MCF 10A (cell line): ENCODE measurements at regions not wholly inside any gene's neighbourhood (a gene's known extent, or its start where the extent isn't known, plus 50 kb on each side); places are given as distances from the start of the nearest gene placed in this dataset.

ENCODE experiments used
- BruUV-seq: library from RNA; stranded (reverse); fragments of 400-500 nt; replicated peaks from 2 replicates; lab custom pipeline; 2021; lab: Mats Ljungman, UMichigan
- CTCF ChIA-PET: fragments of 300-600 bp; sonication (Branson Sonifier 250); formaldehyde crosslinking; extraction: SDS; loops from one replicate; lab custom pipeline; 2021; ENCODE audit warnings: antibody characterized with exemption, inconsistent platforms; lab: Yijun Ruan, JAX
- POLR2A ChIA-PET: fragments of 300-600, 350-650 bp; sonication (Branson Sonifier 250); formaldehyde crosslinking; extraction: SDS; loops from one replicate; lab custom pipeline; 2020; ENCODE audit warnings: antibody characterized with exemption, inconsistent platforms; lab: Yijun Ruan, JAX
- DNase-seq: peaks from one replicate; pipeline ENCODE4 v3.0.0-alpha.2; 2018; ENCODE audit not compliant: unreplicated experiment
- H3K27ac Mint-ChIP-seq: one replicate; pipeline ENCODE4 v1.8.0; 2022; ENCODE audit warnings: mild to moderate bottlenecking, low read depth, mixed read lengths; ENCODE audit not compliant: unreplicated experiment
- H3K27me3 Mint-ChIP-seq: one replicate; pipeline ENCODE4 v1.8.0; 2022; ENCODE audit warnings: mixed read lengths; ENCODE audit not compliant: insufficient read depth, unreplicated experiment
- H3K36me3 Mint-ChIP-seq: one replicate; pipeline ENCODE4 v1.8.0; 2022; ENCODE audit warnings: mild to moderate bottlenecking, moderate library complexity, mixed read lengths; ENCODE audit not compliant: insufficient read depth, unreplicated experiment
- H3K4me1 Mint-ChIP-seq: one replicate; pipeline ENCODE4 v1.8.0; 2022; ENCODE audit warnings: mixed read lengths; ENCODE audit not compliant: insufficient read depth, unreplicated experiment
- H3K4me3 Mint-ChIP-seq: one replicate; pipeline ENCODE4 v1.8.0; 2022; ENCODE audit warnings: mild to moderate bottlenecking, moderate library complexity, mixed read lengths; ENCODE audit not compliant: unreplicated experiment
- H3K9me3 Mint-ChIP-seq: one replicate; pipeline ENCODE4 v1.8.0; 2022; ENCODE audit warnings: mixed read lengths; ENCODE audit not compliant: unreplicated experiment
- intact Hi-C: fragments of 100-400 bp; cut with micrococcal nuclease; formaldehyde crosslinking; loops from 2 replicates; pipeline ENCODE4 v1.14.1; 2022
- TF ChIP-seq, protein P1 (sequence below): fragments of 200-600 bp; IDR thresholded peaks from one replicate; pipeline ENCODE4 v1.8.0; 2022; ENCODE audit warnings: antibody characterized with exemption, mild to moderate bottlenecking; ENCODE audit not compliant: unreplicated experiment

DNA sequence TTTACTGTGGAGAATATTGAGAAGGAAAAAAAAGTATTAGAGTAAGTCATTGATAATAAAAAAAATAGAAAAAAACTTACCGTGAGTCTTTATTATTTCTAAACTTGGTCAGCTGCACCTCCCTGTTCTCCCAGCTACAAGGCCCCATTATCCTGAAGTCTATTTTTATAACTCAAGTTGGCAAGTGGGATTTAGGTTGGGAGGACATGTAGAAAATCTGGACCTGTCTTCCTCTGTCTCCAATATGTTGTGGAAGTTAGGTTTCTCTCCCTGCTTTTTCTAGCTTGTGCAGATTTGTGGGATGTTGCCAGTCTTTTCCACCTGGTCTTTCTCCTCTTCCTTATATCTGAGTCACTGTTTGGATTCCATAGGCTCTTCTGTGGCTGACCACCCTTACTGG is 361.4 kb downstream of the HLX start:
- ChIA-PET CTCF (interaction anchor here (3.0 kb wide), 1 partner anchor 23 kb away, joined by 14 read pairs; no protein-coding TSS in a partner anchor), POLR2A (no interaction called here)
- peaks cover 6% of the 10 kb centered on the region for H3K4me1 Mint-ChIP-seq

GRCh38 chr1:221241157-221241556 is 361.9 kb downstream of the HLX start:
- H3K4me3 Mint-ChIP-seq: no peak overlapping the region
- peaks cover 6% of the 10 kb centered on the region for H3K4me1 Mint-ChIP-seq
- TF ChIP-seq, protein P1, sequence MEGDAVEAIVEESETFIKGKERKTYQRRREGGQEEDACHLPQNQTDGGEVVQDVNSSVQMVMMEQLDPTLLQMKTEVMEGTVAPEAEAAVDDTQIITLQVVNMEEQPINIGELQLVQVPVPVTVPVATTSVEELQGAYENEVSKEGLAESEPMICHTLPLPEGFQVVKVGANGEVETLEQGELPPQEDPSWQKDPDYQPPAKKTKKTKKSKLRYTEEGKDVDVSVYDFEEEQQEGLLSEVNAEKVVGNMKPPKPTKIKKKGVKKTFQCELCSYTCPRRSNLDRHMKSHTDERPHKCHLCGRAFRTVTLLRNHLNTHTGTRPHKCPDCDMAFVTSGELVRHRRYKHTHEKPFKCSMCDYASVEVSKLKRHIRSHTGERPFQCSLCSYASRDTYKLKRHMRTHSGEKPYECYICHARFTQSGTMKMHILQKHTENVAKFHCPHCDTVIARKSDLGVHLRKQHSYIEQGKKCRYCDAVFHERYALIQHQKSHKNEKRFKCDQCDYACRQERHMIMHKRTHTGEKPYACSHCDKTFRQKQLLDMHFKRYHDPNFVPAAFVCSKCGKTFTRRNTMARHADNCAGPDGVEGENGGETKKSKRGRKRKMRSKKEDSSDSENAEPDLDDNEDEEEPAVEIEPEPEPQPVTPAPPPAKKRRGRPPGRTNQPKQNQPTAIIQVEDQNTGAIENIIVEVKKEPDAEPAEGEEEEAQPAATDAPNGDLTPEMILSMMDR: no peak
- no peak for DNase-seq
- CTCF ChIA-PET: interaction anchor here (0.8 to 3.0 kb wide), 2 partner anchors 22 to 37 kb away, joined by 3 to 14 read pairs; no protein-coding TSS in a partner anchor
- BruUV-seq: no TSS peak
- H3K36me3 Mint-ChIP-seq: no peaks in the 10 kb centered on the region
- H3K27ac Mint-ChIP-seq: no peak overlapping the region
- H3K9me3 Mint-ChIP-seq: no peaks in the 10 kb centered on the region
- H3K27me3 Mint-ChIP-seq: no peaks in the 10 kb centered on the region
- intact Hi-C loops: no loop called here
- POLR2A ChIA-PET: interaction anchor here (0.7 kb wide), 1 partner anchor 281 kb away, joined by 3 read pairs; no protein-coding TSS in a partner anchor

More for the DNA sequence above, 361.4 kb downstream of the HLX start:
- Mint-ChIP-seq H3K4me3 (no peak overlapping the region), H3K9me3 (no peaks in the 10 kb centered on the region), H3K27me3 (no peaks in the 10 kb centered on the region), H3K27ac (no peak overlapping the region), H3K36me3 (no peaks in the 10 kb centered on the region)
- intact Hi-C loops: no loop called here
- TF ChIP-seq, protein P1: no peak
- no peak for DNase-seq
- BruUV-seq: no TSS peak

DNA sequence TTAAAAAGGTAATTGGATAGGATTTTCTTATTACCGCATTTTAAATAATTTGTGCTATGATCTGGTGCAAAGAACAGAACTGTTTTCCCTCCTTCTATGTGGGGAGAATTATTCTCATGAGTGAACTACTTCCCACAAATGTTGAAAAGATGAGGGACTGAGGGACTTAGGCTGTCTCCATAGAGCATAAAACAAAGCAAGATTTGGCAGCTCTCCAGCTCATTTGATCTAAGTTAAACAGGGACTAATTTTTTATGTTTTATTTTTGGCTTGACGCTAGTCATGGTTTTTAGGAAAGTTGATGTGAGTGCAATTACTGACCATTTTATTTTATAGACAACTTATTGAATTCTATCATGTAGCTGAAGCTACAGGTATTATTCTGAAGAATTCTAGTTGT is 362.3 kb downstream of the HLX start:
- ChIA-PET POLR2A (interaction anchor here (0.7 kb wide), 1 partner anchor 281 kb away, joined by 3 read pairs; no protein-coding TSS in a partner anchor), CTCF (interaction anchor here (0.8 kb wide), 1 partner anchor 37 kb away, joined by 3 read pairs; no protein-coding TSS in a partner anchor)
- no TSS peak for BruUV-seq
- DNase-seq: no peak
- no peaks in the 10 kb centered on the region for H3K9me3 Mint-ChIP-seq
- peaks cover 6% of the 10 kb centered on the region for H3K4me1 Mint-ChIP-seq
- H3K27ac Mint-ChIP-seq: no peak overlapping the region
- H3K27me3 Mint-ChIP-seq: no peaks in the 10 kb centered on the region
- intact Hi-C loops: no loop called here
- TF ChIP-seq, protein P1: no peak
- no peak overlapping the region for H3K4me3 Mint-ChIP-seq
- H3K36me3 Mint-ChIP-seq: no peaks in the 10 kb centered on the region

GRCh38 chr1:221246067-221246466 is 366.8 kb downstream of the HLX start:
- Mint-ChIP-seq H3K27ac (no peak overlapping the region), H3K4me3 (no peak overlapping the region)
- no TSS peak for BruUV-seq

More at GRCh38 chr1:221246067-221246466, 366.8 kb downstream of the HLX start:
- Mint-ChIP-seq H3K9me3 (no peaks in the 10 kb centered on the region), H3K36me3 (no peaks in the 10 kb centered on the region), H3K27me3 (no peaks in the 10 kb centered on the region), H3K4me1 (no peaks in the 10 kb centered on the region)
- TF ChIP-seq, protein P1: no peak
- POLR2A ChIA-PET: interaction anchor here (0.6 to 1.3 kb wide), 4 partner anchors 9 to 160 kb away, joined by 3 to 4 read pairs (median 4); no protein-coding TSS in a partner anchor
- CTCF ChIA-PET: interaction anchor here (0.6 to 3.3 kb wide), 6 partner anchors 14 to 479 kb away, joined by 3 to 11 read pairs (median 3); no protein-coding TSS in a partner anchor
- DNase-seq: no peak
- intact Hi-C loops: no loop called here
